GM18505 (cell line): ENCODE measurements at regions not wholly inside any gene's neighbourhood (a gene's known extent, or its start where the extent isn't known, plus 50 kb on each side); places are given as distances from the start of the nearest gene placed in this dataset.

Experiments used
- ATAC-seq: cut with Tn5 transposase; IDR thresholded peaks from one replicate; pipeline ENCODE4 v1.9.1; 2021; ENCODE audit not compliant: unreplicated experiment
- POLR2A ChIP-seq: IDR thresholded peaks from 4 replicates; pipeline ENCODE4 v1.6.1; 2011; ENCODE audit warnings: borderline replicate concordance; ENCODE audit not compliant: insufficient read depth, insufficient read length; ENCODE audit errors: extremely low read depth

DNA sequence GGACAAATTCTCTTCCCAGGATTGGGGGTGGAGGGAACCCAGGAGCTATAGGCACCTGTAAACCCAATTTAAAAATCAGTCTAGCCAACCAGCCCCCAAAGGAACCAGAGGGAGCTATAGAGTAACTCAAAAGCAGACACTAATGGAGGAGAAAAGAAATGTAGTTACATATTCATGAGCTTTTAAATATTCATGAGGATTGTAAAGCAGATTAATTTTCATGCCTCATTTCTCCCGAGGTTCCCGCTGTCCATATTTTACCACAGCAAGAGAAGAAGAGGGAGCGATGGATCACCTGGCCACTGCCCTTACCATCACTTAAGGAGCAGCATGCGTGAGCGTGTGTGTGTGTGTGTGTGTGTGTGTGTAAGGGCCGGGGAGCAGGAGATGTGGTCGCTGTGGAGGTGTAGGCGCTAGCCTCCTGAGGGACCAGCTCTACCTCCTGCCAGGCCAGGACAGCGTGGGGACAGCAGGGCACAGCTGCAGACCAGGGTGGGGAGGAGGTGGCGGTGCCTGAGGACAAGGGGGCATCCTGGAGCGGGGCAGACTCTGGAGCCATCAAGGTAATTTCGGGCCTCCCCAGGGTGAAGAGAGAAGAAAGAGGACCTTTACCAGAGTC is 100.7 kb upstream of the THY1 start:
- ATAC-seq, result no peak
- no peak for TF ChIP-seq POLR2A

GRCh38 chr11:119522609-119523008 is 99.6 kb upstream of the THY1 start:
- ATAC-seq, result no peak
- TF ChIP-seq POLR2A, result no peak

- no peak for ATAC-seq
- TF ChIP-seq POLR2A, result no peak
These were observed 98.6 kb upstream of the THY1 start for GRCh38 chr11:119521551-119521950.

DNA sequence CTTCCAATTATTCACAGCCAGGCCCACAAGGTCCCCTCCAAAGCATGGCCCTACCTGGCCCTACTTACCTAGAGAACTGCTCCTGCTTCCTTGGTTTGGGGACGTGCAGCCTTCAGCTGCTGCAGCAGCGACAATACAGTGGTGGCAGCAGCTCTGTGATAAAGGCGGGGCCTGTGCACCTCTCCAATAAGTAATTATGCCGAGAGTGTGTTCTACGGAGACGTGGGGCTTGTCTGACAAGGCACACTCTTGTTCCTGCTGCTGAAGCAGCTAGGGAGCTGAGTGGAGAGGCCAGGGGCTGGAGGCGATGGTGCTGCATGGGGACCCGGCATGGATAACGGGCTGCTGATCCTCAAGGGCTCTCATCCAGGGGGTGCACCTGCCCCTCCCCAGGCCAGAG is 98.0 kb upstream of the THY1 start:
- no peak for TF ChIP-seq POLR2A

DNA sequence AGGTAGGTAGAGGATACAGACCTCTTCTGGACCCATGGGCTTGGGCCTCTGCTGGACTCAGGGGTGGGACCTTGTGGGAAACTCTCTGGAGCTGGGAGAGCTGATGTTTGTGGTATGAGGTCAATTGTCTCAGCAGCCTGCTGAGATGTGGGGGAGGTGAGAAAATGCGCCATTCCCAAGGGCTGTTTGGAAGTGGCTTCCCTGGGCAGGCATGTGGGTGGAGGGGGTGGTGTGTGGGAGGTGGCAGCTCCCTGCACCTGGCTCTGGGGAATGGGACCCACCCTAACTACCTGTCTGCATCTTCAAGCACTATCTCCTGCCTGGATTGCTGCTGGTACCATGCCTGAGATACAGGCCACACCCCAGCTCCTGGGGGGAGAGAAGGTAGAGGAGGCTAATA is 97.4 kb upstream of the THY1 start:
- ATAC-seq, result no peak
- TF ChIP-seq POLR2A, result no peak

More for the DNA sequence above, 98.0 kb upstream of the THY1 start:
- ATAC-seq, result no peak

DNA sequence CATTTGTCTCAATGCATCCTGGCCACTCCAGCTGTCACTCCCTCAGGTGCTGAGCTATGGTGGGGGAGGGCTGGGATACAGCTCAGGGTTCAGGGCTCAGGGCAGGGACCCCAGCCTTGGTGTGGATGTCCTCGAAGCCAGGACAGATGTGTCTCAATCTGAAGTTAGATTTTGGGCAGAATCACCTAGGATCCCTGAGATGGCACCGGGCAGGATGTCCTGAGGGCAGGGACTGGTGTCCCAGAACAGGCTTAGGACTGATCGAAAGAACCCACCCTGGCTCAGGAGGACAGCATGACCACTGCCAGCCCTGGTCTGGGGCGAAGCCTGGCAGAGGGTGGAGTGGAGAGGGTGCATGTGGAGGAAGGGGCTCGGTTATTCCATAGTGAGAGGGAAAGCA is 96.8 kb upstream of the THY1 start:
- ATAC-seq, result no peak
- no peak for TF ChIP-seq POLR2A

- no peak for TF ChIP-seq POLR2A
These were observed 96.1 kb upstream of the THY1 start for GRCh38 chr11:119518746-119519730.

DNA sequence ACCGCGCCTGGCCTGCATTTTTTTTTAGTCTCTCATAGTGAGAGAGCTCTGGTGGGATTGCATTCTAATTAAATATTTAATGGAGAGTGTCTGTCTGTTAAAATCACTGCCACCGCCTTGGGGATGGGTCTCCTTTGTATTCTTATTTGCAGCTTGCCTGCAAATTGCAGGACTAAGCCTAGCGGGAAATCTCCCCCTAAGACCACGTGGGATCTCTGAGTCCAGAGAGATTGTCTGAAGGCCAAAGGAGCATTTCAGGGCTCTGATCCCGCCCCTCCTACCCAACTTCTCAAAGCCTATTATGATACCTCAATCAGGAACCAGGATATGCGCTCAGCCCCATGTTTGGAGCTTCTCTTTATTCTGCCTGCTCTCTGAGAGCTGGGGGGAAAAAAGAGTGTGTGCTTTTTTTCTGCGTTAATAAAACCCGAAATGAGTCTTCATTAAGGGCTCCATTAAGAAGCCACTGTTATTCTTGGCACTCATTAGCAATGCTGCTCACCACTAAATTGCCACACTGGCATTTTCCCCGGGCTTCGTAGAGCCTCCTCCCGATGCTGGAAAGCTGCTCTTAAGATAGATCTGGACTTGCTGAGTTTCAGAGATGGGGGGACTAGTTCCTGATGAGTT is 92.9 kb upstream of the THY1 start:
- no peak for TF ChIP-seq POLR2A

More at GRCh38 chr11:119518746-119519730, 96.1 kb upstream of the THY1 start:
- ATAC-seq, result no peak

DNA sequence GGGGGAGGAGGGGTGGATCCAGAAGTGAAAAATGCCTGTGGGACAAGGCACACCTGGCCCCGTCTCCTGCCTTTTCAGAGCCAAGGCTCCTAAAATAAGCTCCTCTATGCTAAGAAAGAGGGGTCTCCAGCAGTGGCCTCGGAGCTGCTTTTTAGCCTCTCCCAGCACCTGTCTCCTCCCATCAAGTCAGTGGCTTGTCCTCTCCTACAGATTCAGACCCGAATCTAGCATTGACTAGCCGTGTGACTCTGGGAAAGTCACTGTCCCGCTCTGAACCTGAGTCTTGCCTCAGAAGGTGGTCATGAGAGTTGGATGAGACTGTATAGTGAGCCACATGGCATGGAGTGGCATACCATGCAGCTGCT is 90.8 kb upstream of the THY1 start:
- ATAC-seq, result no peak
- no peak for TF ChIP-seq POLR2A

More for the DNA sequence above, 92.9 kb upstream of the THY1 start:
- ATAC-seq, result no peak

DNA sequence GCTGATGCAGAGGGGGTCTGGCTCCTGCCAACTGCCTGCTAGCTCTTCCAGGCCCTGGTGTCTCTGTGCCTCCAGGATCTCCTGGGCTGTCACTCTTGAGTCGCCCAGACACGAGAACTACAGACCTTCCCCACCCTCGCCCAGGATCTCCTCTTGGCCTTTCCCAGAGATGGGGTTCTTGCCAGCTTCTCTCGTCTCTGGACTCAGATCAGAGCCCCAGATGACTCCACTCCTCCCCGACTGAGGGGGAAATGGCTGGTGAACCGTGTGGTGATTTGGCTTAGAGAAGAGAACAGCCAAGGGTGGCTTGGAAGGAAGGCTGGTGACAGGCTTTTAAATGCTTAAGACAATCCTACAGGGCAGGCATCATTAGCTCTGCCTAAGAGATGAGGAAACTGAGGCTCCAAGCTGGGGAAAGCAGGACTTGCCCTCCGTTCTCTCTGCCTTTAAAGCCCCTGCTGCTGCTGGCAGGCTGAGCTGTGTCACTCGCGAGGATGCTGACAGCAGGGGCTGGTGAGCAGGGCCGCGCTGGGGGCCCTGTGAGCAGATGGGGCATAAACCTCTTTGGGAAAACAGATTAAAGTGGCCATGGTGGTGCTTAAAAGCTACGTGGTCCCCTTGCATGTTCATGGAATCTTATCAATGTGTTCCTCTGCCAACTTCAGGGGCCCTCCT is 90.3 kb upstream of the THY1 start:
- ATAC-seq, result no peak

DNA sequence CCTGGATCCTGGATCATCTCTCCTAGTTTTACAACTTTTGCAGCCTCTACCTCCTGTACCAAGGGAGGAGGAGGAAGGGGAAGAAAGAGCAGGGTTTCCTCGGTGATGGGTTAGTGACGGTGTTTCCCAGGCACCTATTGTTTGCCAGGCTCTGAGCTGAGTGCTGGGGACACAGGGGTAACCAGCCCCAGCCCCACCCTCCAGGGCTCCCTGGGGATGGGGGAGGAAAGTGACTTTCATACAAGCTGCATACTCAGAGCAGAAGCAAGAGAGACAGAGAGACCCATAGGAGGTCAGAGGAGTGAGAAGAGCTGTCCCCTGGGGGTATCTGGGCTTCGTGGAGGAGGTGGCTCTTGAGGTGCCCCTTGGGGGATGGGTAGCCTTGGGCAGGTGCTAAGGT is 89.4 kb upstream of the THY1 start:
- ATAC-seq, result no peak
- TF ChIP-seq POLR2A, result no peak

More for the DNA sequence above, 90.3 kb upstream of the THY1 start:
- no peak for TF ChIP-seq POLR2A

DNA sequence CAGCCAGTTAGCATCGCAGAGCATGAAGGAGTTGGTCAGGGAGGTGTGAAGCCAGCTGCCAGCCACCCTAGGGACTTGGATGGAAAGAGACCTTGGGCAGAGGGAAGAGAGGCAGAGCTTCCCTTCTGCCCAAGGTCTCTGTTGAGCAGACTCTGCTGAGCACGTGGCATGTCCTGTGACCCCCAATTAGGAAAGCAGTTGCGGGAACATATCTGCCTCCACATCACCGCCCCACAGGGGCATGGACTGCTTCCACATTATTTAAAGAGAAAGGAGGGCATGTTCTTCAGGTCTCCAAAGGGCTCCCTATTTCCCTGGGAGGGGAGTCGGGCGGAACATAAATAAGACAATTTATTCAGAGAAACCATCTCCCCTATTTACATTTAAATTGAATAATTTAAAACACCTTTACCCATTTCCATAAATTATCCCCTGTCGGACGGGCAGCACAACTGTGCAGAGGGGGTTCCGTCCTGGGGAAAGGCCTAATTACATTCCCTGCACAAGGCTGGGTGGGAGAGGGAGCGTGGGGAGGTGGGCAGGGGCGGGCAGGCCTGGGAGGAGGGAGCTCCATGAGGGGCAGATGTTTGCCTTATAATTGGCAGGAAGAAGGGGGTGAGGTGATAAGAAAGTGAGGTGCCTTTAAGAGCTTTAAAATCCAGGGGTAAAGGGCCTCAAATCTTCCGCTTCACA is 88.8 kb upstream of the THY1 start:
- TF ChIP-seq POLR2A, result no peak
- ATAC-seq, result no peak
